HCT116 (cell line): ENCODE measurements at regions not wholly inside any gene's neighbourhood (a gene's known extent, or its start where the extent isn't known, plus 50 kb on each side); places are given as distances from the start of the nearest gene placed in this dataset.

Experiments used
- ATAC-seq: fragments of 200-7000 bp; cut with Tn5 transposase; 2 replicates; pipeline ENCODE4 v1.9.1; 2020; ENCODE audit warnings: mild to moderate bottlenecking, moderate library complexity
- BruUV-seq: library from RNA; stranded (reverse); fragments of 400-500 nt; replicated peaks from 2 replicates; lab custom pipeline; 2021; lab: Mats Ljungman, UMichigan
- CTCF ChIA-PET: fragments of 300-600 bp; sonication (Branson Sonifier 250); formaldehyde crosslinking; loops from one replicate; lab custom pipeline; 2021; ENCODE audit warnings: antibody characterized with exemption; lab: Charles Lee
- POLR2A ChIA-PET: fragments of 300-600, 350-600 bp; sonication (Branson Sonifier 250); formaldehyde crosslinking; loops from one replicate; lab custom pipeline; 2021; ENCODE audit warnings: antibody characterized with exemption; lab: Charles Lee
- RAD21 ChIA-PET, 2 experiments: fragments of 300-600 bp; sonication (Branson Sonifier 250); formaldehyde crosslinking; loops; one replicate each; lab custom pipeline; 2023; ENCODE audit warnings: low total read pairs in 2 of 2; ENCODE audit not compliant: uncharacterized antibody in 2 of 2, unreplicated experiment in 2 of 2, low non-redundant PET in 1 of 2; lab: Charles Lee
- DNase-seq: peaks from one replicate; pipeline ENCODE4 v3.0.0-alpha.2; 2010; ENCODE audit warnings: low read depth, low spot score
- H2AFZ ChIP-seq: fragments of 200-600 bp; shearing (Covaris generic), sonication (generic); 2 replicates; pipeline ENCODE4 v1.6.1; 2017; ENCODE audit warnings: low read depth, mixed run types, mixed read lengths, antibody characterized with exemption, low read length; ENCODE audit not compliant: poor library complexity, severe bottlenecking
- H3K27ac ChIP-seq: 2 replicates; pipeline ENCODE4 v1.5.1; 2012; ENCODE audit warnings: low read depth, low read length
- H3K27me3 ChIP-seq: fragments of 200-600 bp; sonication (generic); 2 replicates; pipeline ENCODE4 v1.6.1; 2016; ENCODE audit warnings: mixed run types, low read length, mixed read lengths; ENCODE audit not compliant: insufficient read depth
- H3K36me3 ChIP-seq, 2 experiments: fragments of 200-500 bp in 1 of 2; fragments of 200-600 bp in 1 of 2; sonication (Bioruptor generic) in 1 of 2; sonication (generic) in 1 of 2; 2 replicates each; pipeline versions ENCODE4 v1.5.1 to v1.6.1; 2014 to 2016; ENCODE audit warnings: low read length in 2 of 2, inconsistent platforms in 1 of 2, mixed read lengths in 1 of 2, mixed run types in 1 of 2; ENCODE audit not compliant: insufficient read depth in 2 of 2, control insufficient read depth in 1 of 2
- H3K4me1 ChIP-seq, 2 experiments: fragments of 200-600 bp in 1 of 2; sonication (generic) in 1 of 2; 2 replicates each; pipeline versions ENCODE4 v1.5.1 to v1.6.1; 2012 to 2017; ENCODE audit warnings: low read length in 2 of 2, inconsistent platforms in 1 of 2, mild to moderate bottlenecking in 1 of 2, mixed read lengths in 1 of 2, mixed run types in 1 of 2, moderate library complexity in 1 of 2; ENCODE audit not compliant: insufficient read depth in 2 of 2, control insufficient read depth in 1 of 2
- H3K4me2 ChIP-seq: fragments of 200-600 bp; sonication (generic); 2 replicates; pipeline ENCODE4 v1.6.1; 2017; ENCODE audit warnings: mixed run types, low read length, mixed read lengths
- H3K4me3 ChIP-seq, 2 experiments: fragments of 200-600 bp in 1 of 2; sonication (generic) in 1 of 2; replicated peaks in 1 of 2; 2 replicates each; pipeline ENCODE4 v1.5.1; 2011 to 2016; ENCODE audit warnings: low read length in 2 of 2, control low read depth in 1 of 2, low read depth in 1 of 2, mild to moderate bottlenecking in 1 of 2, mixed read lengths in 1 of 2, mixed run types in 1 of 2
- H3K79me2 ChIP-seq: fragments of 200-600 bp; sonication (generic); 2 replicates; pipeline ENCODE4 v1.6.1; 2017; ENCODE audit warnings: mild to moderate bottlenecking, mixed run types, low read length, moderate library complexity, mixed read lengths; ENCODE audit not compliant: insufficient read depth
- H3K9ac ChIP-seq: fragments of 200-600 bp; sonication (generic); 2 replicates; pipeline ENCODE4 v1.6.1; 2016; ENCODE audit warnings: low read length, mixed read lengths
- H3K9me2 ChIP-seq: fragments of 200-600 bp; sonication (generic), shearing (Covaris generic); 2 replicates; pipeline ENCODE4 v1.6.1; 2017; ENCODE audit warnings: mixed run types, mild to moderate bottlenecking, moderate library complexity; ENCODE audit not compliant: insufficient read depth
- H3K9me3 ChIP-seq, 2 experiments: fragments of 200-500 bp in 1 of 2; fragments of 200-600 bp in 1 of 2; sonication (Bioruptor generic) in 1 of 2; sonication (generic) in 1 of 2; 2 replicates each; pipeline ENCODE4 v1.6.1; 2014 to 2017; ENCODE audit warnings: low read length in 2 of 2, mixed read lengths in 2 of 2, inconsistent platforms in 1 of 2, low read depth in 1 of 2, mild to moderate bottlenecking in 1 of 2, mixed run types in 1 of 2, moderate library complexity in 1 of 2; ENCODE audit not compliant: control insufficient read depth in 1 of 2, insufficient read depth in 1 of 2
- H4K20me1 ChIP-seq: fragments of 200-600 bp; sonication (generic), shearing (Covaris generic); 2 replicates; pipeline ENCODE4 v1.6.1; 2017; ENCODE audit warnings: mixed run types, mild to moderate bottlenecking, moderate library complexity; ENCODE audit not compliant: insufficient read depth
- CBX3 ChIP-seq: IDR thresholded peaks from 2 replicates; pipeline ENCODE4 v1.6.1; 2012; ENCODE audit warnings: low read depth
- CEBPB ChIP-seq: IDR thresholded peaks from 2 replicates; pipeline ENCODE4 v1.6.1; 2012; ENCODE audit warnings: low read depth
- EGR1 ChIP-seq: IDR thresholded peaks from 2 replicates; pipeline ENCODE4 v1.6.1; 2012; ENCODE audit warnings: low read depth
- EZH2 ChIP-seq: fragments of 200-600 bp; sonication (generic); IDR thresholded peaks from 2 replicates; pipeline ENCODE4 v1.6.1; 2017; ENCODE audit warnings: antibody characterized with exemption, mixed run types
- EZH2phosphoT487 ChIP-seq: fragments of 200-600 bp; IDR thresholded peaks from 2 replicates; pipeline ENCODE4 v1.6.1; 2018; ENCODE audit warnings: antibody characterized with exemption, borderline replicate concordance
- FOSL1 ChIP-seq: IDR thresholded peaks from 2 replicates; pipeline ENCODE4 v1.6.1; 2012; ENCODE audit warnings: low read depth
- JUND ChIP-seq: IDR thresholded peaks from 2 replicates; pipeline ENCODE4 v1.6.1; 2012
- POLR2A ChIP-seq: IDR thresholded peaks from 2 replicates; pipeline ENCODE4 v1.7.0; 2011; ENCODE audit warnings: borderline replicate concordance; ENCODE audit not compliant: insufficient read depth, insufficient read length; ENCODE audit errors: extremely low read depth
- POLR2AphosphoS5 ChIP-seq: IDR thresholded peaks from 2 replicates; pipeline ENCODE4 v1.6.1; 2011; ENCODE audit warnings: mild to moderate bottlenecking, low read depth, low read length, moderate library complexity
- SIN3A ChIP-seq: IDR thresholded peaks from 2 replicates; pipeline ENCODE4 v1.6.1; 2012; ENCODE audit warnings: low read depth
- SP1 ChIP-seq: IDR thresholded peaks from 2 replicates; pipeline ENCODE4 v1.6.1; 2012; ENCODE audit warnings: low read depth
- SRF ChIP-seq: IDR thresholded peaks from 2 replicates; pipeline ENCODE4 v1.6.1; 2012; ENCODE audit warnings: low read depth
- ZFX ChIP-seq: fragments of 450-650 bp; IDR thresholded peaks from 2 replicates; pipeline ENCODE4 v1.6.1; 2017
- ZNF274 ChIP-seq: fragments of 200-500 bp; sonication (Bioruptor generic); IDR thresholded peaks from 2 replicates; pipeline ENCODE4 v1.6.1; 2014; ENCODE audit warnings: mild to moderate bottlenecking, low read depth, low read length, inconsistent platforms
- intact Hi-C: fragments of 100-400 bp; cut with micrococcal nuclease; formaldehyde crosslinking; loops from 2 replicates; pipeline ENCODE4 v1.10.0; 2022
- TF ChIP-seq, protein P1 (sequence below): IDR thresholded peaks from 2 replicates; pipeline ENCODE4 v1.6.1; 2012
- TF ChIP-seq, protein P2 (sequence below): IDR thresholded peaks from 2 replicates; pipeline ENCODE4 v1.6.1; 2012; ENCODE audit warnings: low read depth
- TF ChIP-seq, protein P3 (sequence below): IDR thresholded peaks from 2 replicates; pipeline ENCODE4 v1.6.1; 2012
- TF ChIP-seq, protein P4 (sequence below), 3 experiments: fragments of 200-600 bp in 1 of 3; sonication (generic) in 1 of 3; IDR thresholded peaks in 2 of 3; conservative IDR thresholded peaks in 1 of 3; 2 replicates each; pipeline ENCODE4 v1.5.1; 2012 to 2017; ENCODE audit warnings: low read depth in 2 of 3, low read length in 2 of 3, antibody characterized with exemption in 1 of 3, borderline replicate concordance in 1 of 3, control low read depth in 1 of 3, mild to moderate bottlenecking in 1 of 3, mixed read lengths in 1 of 3, mixed run types in 1 of 3, moderate library complexity in 1 of 3; ENCODE audit not compliant: insufficient read depth in 1 of 3

DNA sequence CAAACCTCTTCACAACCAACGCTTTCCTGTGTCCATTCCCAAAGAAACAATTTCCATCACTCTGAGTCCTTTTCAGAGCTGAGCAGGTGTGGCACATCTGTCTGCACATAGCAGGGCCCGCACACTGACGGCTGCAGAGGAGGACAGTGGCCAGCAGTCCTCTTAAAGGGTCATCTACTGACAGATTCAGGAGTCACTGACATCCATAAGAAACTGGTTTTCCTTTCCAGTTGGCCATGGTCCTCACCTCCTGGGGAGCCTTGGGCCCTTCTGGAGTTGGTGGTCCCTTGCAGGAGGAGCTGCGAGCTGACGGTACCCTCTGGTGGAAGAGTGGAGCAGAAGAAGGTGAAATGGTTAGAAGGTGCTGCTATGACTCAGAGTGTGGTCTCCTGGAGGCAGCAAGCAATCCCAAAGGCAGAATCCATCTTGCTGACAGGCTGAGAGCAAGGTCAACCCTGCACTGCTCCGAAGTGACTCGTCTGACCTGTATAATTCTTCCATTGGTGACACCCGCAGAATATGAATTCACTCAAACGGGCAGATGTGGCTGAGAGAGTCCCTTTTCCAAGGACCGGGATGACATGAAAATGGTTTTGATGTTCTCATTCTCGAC lies 278.5 kb upstream of the C1orf174 start:
- no TSS peak for BruUV-seq
- ChIA-PET POLR2A (no interaction called here), RAD21 (no interaction called here), CTCF (no interaction called here)
- Histone ChIP-seq H3K4me2 (no peak overlapping the region), H3K9me2 (no peaks in the 10 kb centered on the region), H3K36me3 (no peaks in the 10 kb centered on the region), H2AFZ (no peak overlapping the region), H3K27ac (no peak overlapping the region), H3K4me3 (no peak overlapping the region), H3K79me2 (no peaks in the 10 kb centered on the region), H3K4me1 (no peaks in the 10 kb centered on the region), H3K9me3 (no peaks in the 10 kb centered on the region), H4K20me1 (no peaks in the 10 kb centered on the region), H3K27me3 (0 out of 2 replicates have a peak, but pooled peaks cover 15% of the 10 kb centered on the region), H3K9ac (no peak overlapping the region)
- ATAC-seq = no peak
- TF ChIP-seq CBX3 = no peak
- TF ChIP-seq, protein P1, sequence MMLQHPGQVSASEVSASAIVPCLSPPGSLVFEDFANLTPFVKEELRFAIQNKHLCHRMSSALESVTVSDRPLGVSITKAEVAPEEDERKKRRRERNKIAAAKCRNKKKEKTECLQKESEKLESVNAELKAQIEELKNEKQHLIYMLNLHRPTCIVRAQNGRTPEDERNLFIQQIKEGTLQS = no peak
- TF ChIP-seq, protein P2, sequence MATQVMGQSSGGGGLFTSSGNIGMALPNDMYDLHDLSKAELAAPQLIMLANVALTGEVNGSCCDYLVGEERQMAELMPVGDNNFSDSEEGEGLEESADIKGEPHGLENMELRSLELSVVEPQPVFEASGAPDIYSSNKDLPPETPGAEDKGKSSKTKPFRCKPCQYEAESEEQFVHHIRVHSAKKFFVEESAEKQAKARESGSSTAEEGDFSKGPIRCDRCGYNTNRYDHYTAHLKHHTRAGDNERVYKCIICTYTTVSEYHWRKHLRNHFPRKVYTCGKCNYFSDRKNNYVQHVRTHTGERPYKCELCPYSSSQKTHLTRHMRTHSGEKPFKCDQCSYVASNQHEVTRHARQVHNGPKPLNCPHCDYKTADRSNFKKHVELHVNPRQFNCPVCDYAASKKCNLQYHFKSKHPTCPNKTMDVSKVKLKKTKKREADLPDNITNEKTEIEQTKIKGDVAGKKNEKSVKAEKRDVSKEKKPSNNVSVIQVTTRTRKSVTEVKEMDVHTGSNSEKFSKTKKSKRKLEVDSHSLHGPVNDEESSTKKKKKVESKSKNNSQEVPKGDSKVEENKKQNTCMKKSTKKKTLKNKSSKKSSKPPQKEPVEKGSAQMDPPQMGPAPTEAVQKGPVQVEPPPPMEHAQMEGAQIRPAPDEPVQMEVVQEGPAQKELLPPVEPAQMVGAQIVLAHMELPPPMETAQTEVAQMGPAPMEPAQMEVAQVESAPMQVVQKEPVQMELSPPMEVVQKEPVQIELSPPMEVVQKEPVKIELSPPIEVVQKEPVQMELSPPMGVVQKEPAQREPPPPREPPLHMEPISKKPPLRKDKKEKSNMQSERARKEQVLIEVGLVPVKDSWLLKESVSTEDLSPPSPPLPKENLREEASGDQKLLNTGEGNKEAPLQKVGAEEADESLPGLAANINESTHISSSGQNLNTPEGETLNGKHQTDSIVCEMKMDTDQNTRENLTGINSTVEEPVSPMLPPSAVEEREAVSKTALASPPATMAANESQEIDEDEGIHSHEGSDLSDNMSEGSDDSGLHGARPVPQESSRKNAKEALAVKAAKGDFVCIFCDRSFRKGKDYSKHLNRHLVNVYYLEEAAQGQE = no peak
- no peak for TF ChIP-seq POLR2A
- TF ChIP-seq EGR1 = no peak
- TF ChIP-seq FOSL1 = no peak
- no peak for TF ChIP-seq POLR2AphosphoS5
- TF ChIP-seq, protein P3, sequence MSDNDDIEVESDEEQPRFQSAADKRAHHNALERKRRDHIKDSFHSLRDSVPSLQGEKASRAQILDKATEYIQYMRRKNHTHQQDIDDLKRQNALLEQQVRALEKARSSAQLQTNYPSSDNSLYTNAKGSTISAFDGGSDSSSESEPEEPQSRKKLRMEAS = no peak
- no peak for TF ChIP-seq ZNF274
- TF ChIP-seq ZFX = no peak
- TF ChIP-seq, protein P4, sequence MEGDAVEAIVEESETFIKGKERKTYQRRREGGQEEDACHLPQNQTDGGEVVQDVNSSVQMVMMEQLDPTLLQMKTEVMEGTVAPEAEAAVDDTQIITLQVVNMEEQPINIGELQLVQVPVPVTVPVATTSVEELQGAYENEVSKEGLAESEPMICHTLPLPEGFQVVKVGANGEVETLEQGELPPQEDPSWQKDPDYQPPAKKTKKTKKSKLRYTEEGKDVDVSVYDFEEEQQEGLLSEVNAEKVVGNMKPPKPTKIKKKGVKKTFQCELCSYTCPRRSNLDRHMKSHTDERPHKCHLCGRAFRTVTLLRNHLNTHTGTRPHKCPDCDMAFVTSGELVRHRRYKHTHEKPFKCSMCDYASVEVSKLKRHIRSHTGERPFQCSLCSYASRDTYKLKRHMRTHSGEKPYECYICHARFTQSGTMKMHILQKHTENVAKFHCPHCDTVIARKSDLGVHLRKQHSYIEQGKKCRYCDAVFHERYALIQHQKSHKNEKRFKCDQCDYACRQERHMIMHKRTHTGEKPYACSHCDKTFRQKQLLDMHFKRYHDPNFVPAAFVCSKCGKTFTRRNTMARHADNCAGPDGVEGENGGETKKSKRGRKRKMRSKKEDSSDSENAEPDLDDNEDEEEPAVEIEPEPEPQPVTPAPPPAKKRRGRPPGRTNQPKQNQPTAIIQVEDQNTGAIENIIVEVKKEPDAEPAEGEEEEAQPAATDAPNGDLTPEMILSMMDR (IDR thresholded peaks at IDR 0.05 in 2 of 3, conservative IDR thresholded peaks at IDR 0.05 in 1 of 3; ENCODE audit: borderline replicate concordance in 1 of 3, insufficient read depth in 1 of 3, low read depth in 2 of 3, low read length in 2 of 3) = no peak
- no peak for TF ChIP-seq SP1
- no peak for TF ChIP-seq SRF
- TF ChIP-seq EZH2 = no peak
- no peak for TF ChIP-seq CEBPB
- TF ChIP-seq JUND = no peak
- no peak for TF ChIP-seq EZH2phosphoT487
- no peak for TF ChIP-seq SIN3A
- intact Hi-C loops = no loop called here
- DNase-seq = no peak
